ENCODE measurements at regions not wholly inside any gene's neighbourhood (a gene's known extent, or its start where the extent isn't known, plus 50 kb on each side); places are given as distances from the start of the nearest gene placed in this dataset.

- no peaks in the 10 kb centered on the region for H3K27me3 ChIP-seq (replicated peaks; ENCODE audit: insufficient read depth)
- no peaks in the 10 kb centered on the region for H3K4me1 ChIP-seq (replicated peaks)
- no peaks in the 10 kb centered on the region for H3K9me3 ChIP-seq
- no peak for TF ChIP-seq POLR2AphosphoS5 (IDR thresholded peaks at IDR 0.05)
- TF ChIP-seq CTCF (IDR thresholded peaks at IDR 0.05), result no peak
- TF ChIP-seq POLR2A (IDR thresholded peaks at IDR 0.05), result no peak
- no peak for DNase-seq (ENCODE audit: low spot score)
- no peaks in the 10 kb centered on the region for H3K36me3 ChIP-seq
- intact Hi-C loops (cut with DNase I), result no loop called here
- no peak overlapping the region for H3K4me3 ChIP-seq
- no peak overlapping the region for H3K27ac ChIP-seq
- WGBS, result 73% methylated on average over 2 of the region's 2 CpGs
These were observed 472.9 kb upstream of the PRKX start for GRCh38 chrX:4186331-4186730.

- Histone ChIP-seq H3K4me3 (no peak overlapping the region), H3K27ac (no peak overlapping the region), H3K4me1 (replicated peaks) (no peaks in the 10 kb centered on the region), H3K36me3 (no peaks in the 10 kb centered on the region), H3K27me3 (replicated peaks; ENCODE audit: insufficient read depth) (no peaks in the 10 kb centered on the region), H3K9me3 (no peaks in the 10 kb centered on the region)
- intact Hi-C loops (cut with DNase I), result no loop called here
- no peak for DNase-seq (ENCODE audit: low spot score)
- TF ChIP-seq POLR2A (IDR thresholded peaks at IDR 0.05) (no peak), CTCF (IDR thresholded peaks at IDR 0.05) (no peak), POLR2AphosphoS5 (IDR thresholded peaks at IDR 0.05) (no peak)
- WGBS, result 93% methylated on average over 4 of the region's 4 CpGs
These were observed 471.6 kb upstream of the PRKX start for GRCh38 chrX:4185086-4185485.

GRCh38 chrX:4182408-4182806, 469.0 kb upstream of the PRKX start:
- 64% methylated on average over 3 of the region's 3 CpGs for WGBS
- intact Hi-C loops (cut with DNase I), result no loop called here
- no peaks in the 10 kb centered on the region for H3K36me3 ChIP-seq
- H3K9me3 ChIP-seq, result no peaks in the 10 kb centered on the region
- H3K4me1 ChIP-seq (replicated peaks), result no peaks in the 10 kb centered on the region
- DNase-seq (ENCODE audit: low spot score), result no peak
- TF ChIP-seq POLR2A (IDR thresholded peaks at IDR 0.05) (no peak), POLR2AphosphoS5 (IDR thresholded peaks at IDR 0.05) (no peak), CTCF (IDR thresholded peaks at IDR 0.05) (no peak)
- no peaks in the 10 kb centered on the region for H3K27me3 ChIP-seq (replicated peaks; ENCODE audit: insufficient read depth)
- H3K4me3 ChIP-seq, result no peak overlapping the region
- H3K27ac ChIP-seq, result no peak overlapping the region

GRCh38 chrX:4181782-4182407, 468.4 kb upstream of the PRKX start:
- DNase-seq (ENCODE audit: low spot score), result no peak
- no peaks in the 10 kb centered on the region for H3K4me1 ChIP-seq (replicated peaks)
- intact Hi-C loops (cut with DNase I), result no loop called here
- 62% methylated on average over 4 of the region's 4 CpGs for WGBS
- no peak overlapping the region for H3K4me3 ChIP-seq
- H3K27ac ChIP-seq, result no peak overlapping the region
- no peak for TF ChIP-seq POLR2A (IDR thresholded peaks at IDR 0.05)
- no peak for TF ChIP-seq POLR2AphosphoS5 (IDR thresholded peaks at IDR 0.05)
- TF ChIP-seq CTCF (IDR thresholded peaks at IDR 0.05), result no peak
- no peaks in the 10 kb centered on the region for H3K27me3 ChIP-seq (replicated peaks; ENCODE audit: insufficient read depth)
- H3K36me3 ChIP-seq, result no peaks in the 10 kb centered on the region
- H3K9me3 ChIP-seq, result no peaks in the 10 kb centered on the region

GRCh38 chrX:4179031-4179430, 465.6 kb upstream of the PRKX start:
- Histone ChIP-seq H3K4me3 (no peak overlapping the region), H3K27ac (no peak overlapping the region), H3K9me3 (no peaks in the 10 kb centered on the region), H3K36me3 (no peaks in the 10 kb centered on the region), H3K4me1 (replicated peaks) (no peaks in the 10 kb centered on the region), H3K27me3 (replicated peaks; ENCODE audit: insufficient read depth) (no peaks in the 10 kb centered on the region)
- 38% methylated on average over 1 of the region's 1 CpG for WGBS
- intact Hi-C loops (cut with DNase I), result no loop called here
- DNase-seq (ENCODE audit: low spot score), result no peak
- TF ChIP-seq POLR2A (IDR thresholded peaks at IDR 0.05), result no peak
- no peak for TF ChIP-seq CTCF (IDR thresholded peaks at IDR 0.05)
- no peak for TF ChIP-seq POLR2AphosphoS5 (IDR thresholded peaks at IDR 0.05)
